Progenitor cell of endocrine pancreas (in vitro differentiated cells): ENCODE measurements at regions not wholly inside any gene's neighbourhood (a gene's known extent, or its start where the extent isn't known, plus 50 kb on each side); places are given as distances from the start of the nearest gene placed in this dataset.

Source experiments
- DNase-seq: peaks from one replicate; pipeline ENCODE4 v3.0.0; 2021; ENCODE audit warnings: low spot score; ENCODE audit not compliant: unreplicated experiment
- H3K27ac Mint-ChIP-seq: 2 replicates; pipeline ENCODE4 v1.8.0; 2021; ENCODE audit warnings: mild to moderate bottlenecking, moderate library complexity, mixed read lengths
- H3K27me3 Mint-ChIP-seq: 2 replicates; pipeline ENCODE4 v1.8.0; 2021; ENCODE audit warnings: mixed read lengths
- H3K36me3 Mint-ChIP-seq: 2 replicates; pipeline ENCODE4 v1.8.0; 2022; ENCODE audit warnings: mixed read lengths; ENCODE audit not compliant: insufficient read depth
- H3K4me1 Mint-ChIP-seq: 2 replicates; pipeline ENCODE4 v1.8.0; 2021; ENCODE audit warnings: low read depth, mixed read lengths
- H3K4me3 Mint-ChIP-seq: 2 replicates; pipeline ENCODE4 v1.8.0; 2021; ENCODE audit warnings: low read depth, mild to moderate bottlenecking, moderate library complexity, mixed read lengths
- H3K9me3 Mint-ChIP-seq: 2 replicates; pipeline ENCODE4 v1.8.0; 2021; ENCODE audit warnings: low read depth, mixed read lengths
- CTCF ChIP-seq: fragments of 200-600 bp; sonication (generic); IDR thresholded peaks from one replicate; pipeline ENCODE4 v1.5.0; 2021; ENCODE audit warnings: antibody characterized with exemption, mild to moderate bottlenecking; ENCODE audit not compliant: unreplicated experiment

GRCh38 chr6:90384720-90385119 lies 88.1 kb upstream of the BACH2 start:
- Mint-ChIP-seq H3K27me3 (peaks cover 3% of the 10 kb centered on the region), H3K9me3 (no peaks in the 10 kb centered on the region), H3K4me1 (peaks cover 42% of the 10 kb centered on the region), H3K36me3 (no peaks in the 10 kb centered on the region), H3K27ac (no peak overlapping the region), H3K4me3 (no peak overlapping the region)
- no peak for DNase-seq
- no peak for TF ChIP-seq CTCF

GRCh38 chr6:90383196-90383822 lies 86.7 kb upstream of the BACH2 start:
- Mint-ChIP-seq H3K4me1 (peaks cover 29% of the 10 kb centered on the region), H3K27me3 (peaks cover 3% of the 10 kb centered on the region), H3K4me3 (no peak overlapping the region), H3K9me3 (no peaks in the 10 kb centered on the region), H3K36me3 (no peaks in the 10 kb centered on the region), H3K27ac (no peak overlapping the region)
- TF ChIP-seq CTCF: no peak
- DNase-seq: no peak

GRCh38 chr6:90382760-90383159 lies 86.1 kb upstream of the BACH2 start:
- TF ChIP-seq CTCF: no peak
- no peaks in the 10 kb centered on the region for H3K36me3 Mint-ChIP-seq
- DNase-seq: no peak

GRCh38 chr6:90375681-90376439 lies 79.2 kb upstream of the BACH2 start:
- no peak overlapping the region for H3K27ac Mint-ChIP-seq
- H3K36me3 Mint-ChIP-seq: no peaks in the 10 kb centered on the region
- H3K9me3 Mint-ChIP-seq: no peaks in the 10 kb centered on the region
- no peak for TF ChIP-seq CTCF
- no peaks in the 10 kb centered on the region for H3K4me1 Mint-ChIP-seq
- no peak for DNase-seq
- no peaks in the 10 kb centered on the region for H3K27me3 Mint-ChIP-seq
- no peak overlapping the region for H3K4me3 Mint-ChIP-seq

More at GRCh38 chr6:90382760-90383159, 86.1 kb upstream of the BACH2 start:
- peaks cover 3% of the 10 kb centered on the region for H3K27me3 Mint-ChIP-seq
- H3K4me3 Mint-ChIP-seq: no peak overlapping the region
- H3K9me3 Mint-ChIP-seq: no peaks in the 10 kb centered on the region
- no peak overlapping the region for H3K27ac Mint-ChIP-seq
- H3K4me1 Mint-ChIP-seq: peaks cover 24% of the 10 kb centered on the region

- H3K9me3 Mint-ChIP-seq: no peaks in the 10 kb centered on the region
- peaks cover 3% of the 10 kb centered on the region for H3K4me1 Mint-ChIP-seq
- DNase-seq: no peak
- no peaks in the 10 kb centered on the region for H3K27me3 Mint-ChIP-seq
- H3K36me3 Mint-ChIP-seq: no peaks in the 10 kb centered on the region
- no peak overlapping the region for H3K27ac Mint-ChIP-seq
- TF ChIP-seq CTCF: no peak
- no peak overlapping the region for H3K4me3 Mint-ChIP-seq
Observed at GRCh38 chr6:90374201-90374600, 77.6 kb upstream of the BACH2 start.
